Adrenal gland (tissue), 9 donors: ENCODE measurements at regions not wholly inside any gene's neighbourhood (a gene's known extent, or its start where the extent isn't known, plus 50 kb on each side); places are given as distances from the start of the nearest gene placed in this dataset.

Experiments
- DNase-seq, 7 donors: peaks; one replicate each; pipeline ENCODE4 v3.0.0-alpha.2; 2019 to 2020
- H3K27ac ChIP-seq, 5 donors: fragments of 200-600 bp; sonication (generic) in 4 of 5; 1 replicate in 3 of 5; 2 replicates in 2 of 5; pipeline versions ENCODE4 v1.5.1 to v1.8.0; 2016 to 2020; ENCODE audit warnings: mild to moderate bottlenecking in 1 of 5
- H3K27me3 ChIP-seq: fragments of 200-600 bp; 2 replicates; pipeline ENCODE4 v1.8.0; 2021
- H3K36me3 ChIP-seq, 2 donors: fragments of 200-600 bp; replicated peaks in 1 of 2; 1 replicate in 1 of 2; 2 replicates in 1 of 2; pipeline versions ENCODE4 v1.5.1 to v1.8.0; 2018 to 2022
- H3K4me1 ChIP-seq, 2 donors: fragments of 200-600 bp; replicated peaks in 1 of 2; 1 replicate in 1 of 2; 2 replicates in 1 of 2; pipeline versions ENCODE4 v1.5.1 to v1.8.0; 2018 to 2021
- H3K4me3 ChIP-seq, 4 donors: fragments of 200-600 bp; sonication (generic) in 3 of 4; one replicate each; pipeline ENCODE4 v1.5.1; 2016 to 2018
- H3K9me3 ChIP-seq, 3 donors: fragments of 200-600 bp; sonication (generic) in 1 of 3; replicated peaks in 1 of 3; 1 replicate in 2 of 3; 2 replicates in 1 of 3; pipeline versions ENCODE4 v1.5.1 to v1.8.0; 2016 to 2021
- CTCF ChIP-seq, 6 experiments: fragments of 450-650 bp in 4 of 6; fragments of 200-600 bp in 2 of 6; sonication (generic) in 1 of 6; IDR thresholded peaks; 1 replicate in 5 of 6; 2 replicates in 1 of 6; pipeline versions ENCODE4 v1.5.1 to v1.8.0; 2016 to 2021; ENCODE audit warnings: antibody characterized with exemption in 6 of 6, mild to moderate bottlenecking in 2 of 6, moderate library complexity in 1 of 6
- POLR2A ChIP-seq, 2 donors: fragments of 450-650 bp; IDR thresholded peaks; one replicate each; pipeline ENCODE4 v1.6.1; 2017; ENCODE audit warnings: antibody characterized with exemption in 2 of 2, mild to moderate bottlenecking in 2 of 2, moderate library complexity in 1 of 2
- WGBS, 4 donors: extraction: QIAGEN DNeasy Blood & Tissue Kit in 2 of 4; methylation state at CpG; one replicate each; pipeline versions ENCODE4 v1.1.5 to v1.1.7; 2013 to 2017; 5-methylcytosine and 5-hydroxymethylcytosine counted together
- intact Hi-C, 2 donors: fragments of 100-400 bp; cut with DNase I; formaldehyde crosslinking; loops; one replicate each; pipeline versions ENCODE4 v1.14.1 to v1.15.0; 2022 to 2023
- donor health status: healthy with polysubstance abuse.
- donor health status: Bipolar disorder and iron deficiency.
- donor health status: DM: yes; HTN: yes; CAD: no.
- donor health status: DM: no; HTN: no; CAD: no.
- donor health status: DM: no; HTN: no; CAD: no.

- intact Hi-C loops = no loop called here
- no peaks in the 10 kb centered on the region for H3K36me3 ChIP-seq
- H3K27me3 ChIP-seq = no peaks in the 10 kb centered on the region
- no peak overlapping the region for H3K27ac ChIP-seq
- no peak for DNase-seq
- 41 to 54% (median 45%) methylated on average over 4 of the region's 4 CpGs for WGBS, 4 donors
- H3K4me1 ChIP-seq = no peaks in the 10 kb centered on the region
- no peak for TF ChIP-seq POLR2A (IDR thresholded peaks at IDR 0.05)
- no peak for TF ChIP-seq CTCF (IDR thresholded peaks at IDR 0.05)
- no peaks in the 10 kb centered on the region for H3K9me3 ChIP-seq
- no peak overlapping the region for H3K4me3 ChIP-seq
These were observed 88.3 kb downstream of the VCX3A start for GRCh38 chrX:6446582-6446981.

- Histone ChIP-seq H3K36me3 (no peaks in the 10 kb centered on the region), H3K27me3 (peaks cover 4% of the 10 kb centered on the region), H3K9me3 (no peaks in the 10 kb centered on the region), H3K27ac (no peak overlapping the region), H3K4me1 (no peaks in the 10 kb centered on the region), H3K4me3 (no peak overlapping the region)
- DNase-seq = no peak
- 49 to 63% (median 60%) methylated on average over 3 of the region's 3 CpGs for WGBS, 4 donors
- TF ChIP-seq CTCF (IDR thresholded peaks at IDR 0.05) (no peak), POLR2A (IDR thresholded peaks at IDR 0.05) (no peak)
- intact Hi-C loops = no loop called here
These were observed 94.3 kb downstream of the VCX3A start for GRCh38 chrX:6440648-6441047.

- DNase-seq = no peak
- Histone ChIP-seq H3K9me3 (no peaks in the 10 kb centered on the region), H3K27me3 (peaks cover 4% of the 10 kb centered on the region), H3K36me3 (no peaks in the 10 kb centered on the region), H3K4me3 (no peak overlapping the region), H3K27ac (no peak overlapping the region), H3K4me1 (no peaks in the 10 kb centered on the region)
- intact Hi-C loops = no loop called here
- WGBS, 4 donors = 60 to 77% (median 71%) methylated on average over 4 to 5 of the region's 5 CpGs
- TF ChIP-seq CTCF (IDR thresholded peaks at IDR 0.05) = no peak
- no peak for TF ChIP-seq POLR2A (IDR thresholded peaks at IDR 0.05)
These were observed 102.7 kb downstream of the VCX3A start for GRCh38 chrX:6432226-6432625.

- whole genome bisulfite sequencing, 4 donors = 62 to 71% (median 70%) methylated on average over 4 of the region's 4 CpGs
- TF ChIP-seq POLR2A (IDR thresholded peaks at IDR 0.05) (no peak), CTCF (IDR thresholded peaks at IDR 0.05) (no peak)
- H3K27me3 ChIP-seq = no peaks in the 10 kb centered on the region
- DNase-seq = no peak
- intact Hi-C loops = no loop called here
- H3K4me1 ChIP-seq = no peaks in the 10 kb centered on the region
- no peaks in the 10 kb centered on the region for H3K36me3 ChIP-seq
- no peak overlapping the region for H3K4me3 ChIP-seq
- H3K27ac ChIP-seq = no peak overlapping the region
- no peaks in the 10 kb centered on the region for H3K9me3 ChIP-seq
These were observed 127.4 kb downstream of the VCX3A start for GRCh38 chrX:6407542-6407941.
